HCT116 (cell line): ENCODE measurements at regions not wholly inside any gene's neighbourhood (a gene's known extent, or its start where the extent isn't known, plus 50 kb on each side); places are given as distances from the start of the nearest gene placed in this dataset.

Source experiments
- ATAC-seq: fragments of 200-7000 bp; cut with Tn5 transposase; 2 replicates; pipeline ENCODE4 v1.9.1; 2020; ENCODE audit warnings: mild to moderate bottlenecking, moderate library complexity
- BruUV-seq: library from RNA; stranded (reverse); fragments of 400-500 nt; replicated peaks from 2 replicates; lab custom pipeline; 2021; lab: Mats Ljungman, UMichigan
- CTCF ChIA-PET: fragments of 300-600 bp; sonication (Branson Sonifier 250); formaldehyde crosslinking; loops from one replicate; lab custom pipeline; 2021; ENCODE audit warnings: antibody characterized with exemption; lab: Charles Lee
- POLR2A ChIA-PET: fragments of 300-600, 350-600 bp; sonication (Branson Sonifier 250); formaldehyde crosslinking; loops from one replicate; lab custom pipeline; 2021; ENCODE audit warnings: antibody characterized with exemption; lab: Charles Lee
- RAD21 ChIA-PET, 2 experiments: fragments of 300-600 bp; sonication (Branson Sonifier 250); formaldehyde crosslinking; loops; one replicate each; lab custom pipeline; 2023; ENCODE audit warnings: low total read pairs in 2 of 2; ENCODE audit not compliant: uncharacterized antibody in 2 of 2, unreplicated experiment in 2 of 2, low non-redundant PET in 1 of 2; lab: Charles Lee
- DNase-seq: peaks from one replicate; pipeline ENCODE4 v3.0.0-alpha.2; 2010; ENCODE audit warnings: low read depth, low spot score
- H2AFZ ChIP-seq: fragments of 200-600 bp; shearing (Covaris generic), sonication (generic); 2 replicates; pipeline ENCODE4 v1.6.1; 2017; ENCODE audit warnings: low read depth, mixed run types, mixed read lengths, antibody characterized with exemption, low read length; ENCODE audit not compliant: poor library complexity, severe bottlenecking
- H3K27ac ChIP-seq: 2 replicates; pipeline ENCODE4 v1.5.1; 2012; ENCODE audit warnings: low read depth, low read length
- H3K27me3 ChIP-seq: fragments of 200-600 bp; sonication (generic); 2 replicates; pipeline ENCODE4 v1.6.1; 2016; ENCODE audit warnings: mixed run types, low read length, mixed read lengths; ENCODE audit not compliant: insufficient read depth
- H3K36me3 ChIP-seq, 2 experiments: fragments of 200-500 bp in 1 of 2; fragments of 200-600 bp in 1 of 2; sonication (Bioruptor generic) in 1 of 2; sonication (generic) in 1 of 2; 2 replicates each; pipeline versions ENCODE4 v1.5.1 to v1.6.1; 2014 to 2016; ENCODE audit warnings: low read length in 2 of 2, inconsistent platforms in 1 of 2, mixed read lengths in 1 of 2, mixed run types in 1 of 2; ENCODE audit not compliant: insufficient read depth in 2 of 2, control insufficient read depth in 1 of 2
- H3K4me1 ChIP-seq, 2 experiments: fragments of 200-600 bp in 1 of 2; sonication (generic) in 1 of 2; 2 replicates each; pipeline versions ENCODE4 v1.5.1 to v1.6.1; 2012 to 2017; ENCODE audit warnings: low read length in 2 of 2, inconsistent platforms in 1 of 2, mild to moderate bottlenecking in 1 of 2, mixed read lengths in 1 of 2, mixed run types in 1 of 2, moderate library complexity in 1 of 2; ENCODE audit not compliant: insufficient read depth in 2 of 2, control insufficient read depth in 1 of 2
- H3K4me2 ChIP-seq: fragments of 200-600 bp; sonication (generic); 2 replicates; pipeline ENCODE4 v1.6.1; 2017; ENCODE audit warnings: mixed run types, low read length, mixed read lengths
- H3K4me3 ChIP-seq, 2 experiments: fragments of 200-600 bp in 1 of 2; sonication (generic) in 1 of 2; replicated peaks in 1 of 2; 2 replicates each; pipeline ENCODE4 v1.5.1; 2011 to 2016; ENCODE audit warnings: low read length in 2 of 2, control low read depth in 1 of 2, low read depth in 1 of 2, mild to moderate bottlenecking in 1 of 2, mixed read lengths in 1 of 2, mixed run types in 1 of 2
- H3K79me2 ChIP-seq: fragments of 200-600 bp; sonication (generic); 2 replicates; pipeline ENCODE4 v1.6.1; 2017; ENCODE audit warnings: mild to moderate bottlenecking, mixed run types, low read length, moderate library complexity, mixed read lengths; ENCODE audit not compliant: insufficient read depth
- H3K9ac ChIP-seq: fragments of 200-600 bp; sonication (generic); 2 replicates; pipeline ENCODE4 v1.6.1; 2016; ENCODE audit warnings: low read length, mixed read lengths
- H3K9me2 ChIP-seq: fragments of 200-600 bp; sonication (generic), shearing (Covaris generic); 2 replicates; pipeline ENCODE4 v1.6.1; 2017; ENCODE audit warnings: mixed run types, mild to moderate bottlenecking, moderate library complexity; ENCODE audit not compliant: insufficient read depth
- H3K9me3 ChIP-seq, 2 experiments: fragments of 200-500 bp in 1 of 2; fragments of 200-600 bp in 1 of 2; sonication (Bioruptor generic) in 1 of 2; sonication (generic) in 1 of 2; 2 replicates each; pipeline ENCODE4 v1.6.1; 2014 to 2017; ENCODE audit warnings: low read length in 2 of 2, mixed read lengths in 2 of 2, inconsistent platforms in 1 of 2, low read depth in 1 of 2, mild to moderate bottlenecking in 1 of 2, mixed run types in 1 of 2, moderate library complexity in 1 of 2; ENCODE audit not compliant: control insufficient read depth in 1 of 2, insufficient read depth in 1 of 2
- H4K20me1 ChIP-seq: fragments of 200-600 bp; sonication (generic), shearing (Covaris generic); 2 replicates; pipeline ENCODE4 v1.6.1; 2017; ENCODE audit warnings: mixed run types, mild to moderate bottlenecking, moderate library complexity; ENCODE audit not compliant: insufficient read depth
- FOSL1 ChIP-seq: IDR thresholded peaks from 2 replicates; pipeline ENCODE4 v1.6.1; 2012; ENCODE audit warnings: low read depth
- RAD21 ChIP-seq: IDR thresholded peaks from 2 replicates; pipeline ENCODE4 v1.6.1; 2012; ENCODE audit warnings: low read depth, mild to moderate bottlenecking
- SIN3A ChIP-seq: IDR thresholded peaks from 2 replicates; pipeline ENCODE4 v1.6.1; 2012; ENCODE audit warnings: low read depth
- SRF ChIP-seq: IDR thresholded peaks from 2 replicates; pipeline ENCODE4 v1.6.1; 2012; ENCODE audit warnings: low read depth
- ZNF274 ChIP-seq: fragments of 200-500 bp; sonication (Bioruptor generic); IDR thresholded peaks from 2 replicates; pipeline ENCODE4 v1.6.1; 2014; ENCODE audit warnings: mild to moderate bottlenecking, low read depth, low read length, inconsistent platforms
- intact Hi-C: fragments of 100-400 bp; cut with micrococcal nuclease; formaldehyde crosslinking; loops from 2 replicates; pipeline ENCODE4 v1.10.0; 2022
- TF ChIP-seq, protein P1 (sequence below): IDR thresholded peaks from 2 replicates; pipeline ENCODE4 v1.6.1; 2011; ENCODE audit warnings: mild to moderate bottlenecking, low read length, moderate library complexity; ENCODE audit not compliant: insufficient replicate concordance; ENCODE audit errors: extremely low read depth
- TF ChIP-seq, protein P2 (sequence below), 3 experiments: fragments of 200-600 bp in 1 of 3; sonication (generic) in 1 of 3; IDR thresholded peaks in 2 of 3; conservative IDR thresholded peaks in 1 of 3; 2 replicates each; pipeline ENCODE4 v1.5.1; 2012 to 2017; ENCODE audit warnings: low read depth in 2 of 3, low read length in 2 of 3, antibody characterized with exemption in 1 of 3, borderline replicate concordance in 1 of 3, control low read depth in 1 of 3, mild to moderate bottlenecking in 1 of 3, mixed read lengths in 1 of 3, mixed run types in 1 of 3, moderate library complexity in 1 of 3; ENCODE audit not compliant: insufficient read depth in 1 of 3

- Histone ChIP-seq H3K9me2 (no peaks in the 10 kb centered on the region), H3K79me2 (no peaks in the 10 kb centered on the region), H3K4me1 (no peaks in the 10 kb centered on the region), H3K27me3 (no peaks in the 10 kb centered on the region), H3K9me3 (no peaks in the 10 kb centered on the region), H2AFZ (no peak overlapping the region), H3K27ac (no peak overlapping the region), H3K4me3 (no peak overlapping the region), H3K9ac (no peak overlapping the region), H3K4me2 (no peak overlapping the region), H4K20me1 (no peaks in the 10 kb centered on the region), H3K36me3 (no peaks in the 10 kb centered on the region)
- ATAC-seq, result no peak
- BruUV-seq, result no TSS peak
- ChIA-PET POLR2A (no interaction called here), CTCF (no interaction called here), RAD21 (no interaction called here)
- TF ChIP-seq, protein P1, sequence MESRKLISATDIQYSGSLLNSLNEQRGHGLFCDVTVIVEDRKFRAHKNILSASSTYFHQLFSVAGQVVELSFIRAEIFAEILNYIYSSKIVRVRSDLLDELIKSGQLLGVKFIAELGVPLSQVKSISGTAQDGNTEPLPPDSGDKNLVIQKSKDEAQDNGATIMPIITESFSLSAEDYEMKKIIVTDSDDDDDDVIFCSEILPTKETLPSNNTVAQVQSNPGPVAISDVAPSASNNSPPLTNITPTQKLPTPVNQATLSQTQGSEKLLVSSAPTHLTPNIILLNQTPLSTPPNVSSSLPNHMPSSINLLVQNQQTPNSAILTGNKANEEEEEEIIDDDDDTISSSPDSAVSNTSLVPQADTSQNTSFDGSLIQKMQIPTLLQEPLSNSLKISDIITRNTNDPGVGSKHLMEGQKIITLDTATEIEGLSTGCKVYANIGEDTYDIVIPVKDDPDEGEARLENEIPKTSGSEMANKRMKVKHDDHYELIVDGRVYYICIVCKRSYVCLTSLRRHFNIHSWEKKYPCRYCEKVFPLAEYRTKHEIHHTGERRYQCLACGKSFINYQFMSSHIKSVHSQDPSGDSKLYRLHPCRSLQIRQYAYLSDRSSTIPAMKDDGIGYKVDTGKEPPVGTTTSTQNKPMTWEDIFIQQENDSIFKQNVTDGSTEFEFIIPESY, result no peak
- no peak for TF ChIP-seq FOSL1
- TF ChIP-seq RAD21, result no peak
- TF ChIP-seq SRF, result no peak
- TF ChIP-seq, protein P2, sequence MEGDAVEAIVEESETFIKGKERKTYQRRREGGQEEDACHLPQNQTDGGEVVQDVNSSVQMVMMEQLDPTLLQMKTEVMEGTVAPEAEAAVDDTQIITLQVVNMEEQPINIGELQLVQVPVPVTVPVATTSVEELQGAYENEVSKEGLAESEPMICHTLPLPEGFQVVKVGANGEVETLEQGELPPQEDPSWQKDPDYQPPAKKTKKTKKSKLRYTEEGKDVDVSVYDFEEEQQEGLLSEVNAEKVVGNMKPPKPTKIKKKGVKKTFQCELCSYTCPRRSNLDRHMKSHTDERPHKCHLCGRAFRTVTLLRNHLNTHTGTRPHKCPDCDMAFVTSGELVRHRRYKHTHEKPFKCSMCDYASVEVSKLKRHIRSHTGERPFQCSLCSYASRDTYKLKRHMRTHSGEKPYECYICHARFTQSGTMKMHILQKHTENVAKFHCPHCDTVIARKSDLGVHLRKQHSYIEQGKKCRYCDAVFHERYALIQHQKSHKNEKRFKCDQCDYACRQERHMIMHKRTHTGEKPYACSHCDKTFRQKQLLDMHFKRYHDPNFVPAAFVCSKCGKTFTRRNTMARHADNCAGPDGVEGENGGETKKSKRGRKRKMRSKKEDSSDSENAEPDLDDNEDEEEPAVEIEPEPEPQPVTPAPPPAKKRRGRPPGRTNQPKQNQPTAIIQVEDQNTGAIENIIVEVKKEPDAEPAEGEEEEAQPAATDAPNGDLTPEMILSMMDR (IDR thresholded peaks at IDR 0.05 in 2 of 3, conservative IDR thresholded peaks at IDR 0.05 in 1 of 3; ENCODE audit: borderline replicate concordance in 1 of 3, insufficient read depth in 1 of 3, low read depth in 2 of 3, low read length in 2 of 3), result no peak
- no peak for TF ChIP-seq ZNF274
- no peak for TF ChIP-seq SIN3A
- intact Hi-C loops, result no loop called here
- no peak for DNase-seq
These were observed 131.3 kb upstream of the SMIM21 start for GRCh38 chr18:75558790-75559189.
